GM12891 (cell line): ENCODE measurements at regions not wholly inside any gene's neighbourhood (a gene's known extent, or its start where the extent isn't known, plus 50 kb on each side); places are given as distances from the start of the nearest gene placed in this dataset.

Source experiments
- DNase-seq: peaks from one replicate; pipeline ENCODE4 v3.0.0; 2011; ENCODE audit warnings: low spot score; ENCODE audit not compliant: insufficient read length
- FAIRE-seq: peaks from 2 replicates; lab custom pipeline; 2011; peaks lifted over from hg19 to GRCh38; lab: Jason Lieb, UNC
- PAX5 ChIP-seq: IDR thresholded peaks from 2 replicates; pipeline ENCODE4 v1.6.1; 2011; ENCODE audit warnings: low read length, moderate library complexity, mild to moderate bottlenecking; ENCODE audit not compliant: insufficient read depth, severe bottlenecking
- POLR2A ChIP-seq: IDR thresholded peaks from 2 replicates; pipeline ENCODE4 v1.6.1; 2011; ENCODE audit warnings: low read depth, low read length, control low read depth
- POLR2AphosphoS5 ChIP-seq: IDR thresholded peaks from 2 replicates; pipeline ENCODE4 v1.6.1; 2011; ENCODE audit warnings: low read depth, low read length, control low read depth
- POU2F2 ChIP-seq: IDR thresholded peaks from 2 replicates; pipeline ENCODE4 v1.6.1; 2011; ENCODE audit warnings: low read depth, mild to moderate bottlenecking, control low read depth, low read length, moderate library complexity
- SPI1 ChIP-seq: IDR thresholded peaks from 2 replicates; pipeline ENCODE4 v1.6.1; 2011; ENCODE audit warnings: low read depth, low read length, control low read depth
- TAF1 ChIP-seq: IDR thresholded peaks from 2 replicates; pipeline ENCODE4 v1.6.1; 2011; ENCODE audit warnings: low read depth, low read length, control low read depth

GRCh38 chr6:164700497-164700896, 608.9 kb downstream of the C6orf118 start:
- TF ChIP-seq PAX5 (no peak), POU2F2 (no peak), SPI1 (no peak), POLR2A (no peak), POLR2AphosphoS5 (no peak), TAF1 (no peak)
- DNase-seq (no peak), FAIRE-seq (no peak)

- TF ChIP-seq PAX5 (no peak), TAF1 (no peak), SPI1 (peak; percentile 30; the same call in 1 of the 2 replicates), POLR2AphosphoS5 (no peak)
- no peak for DNase-seq
Measured at GRCh38 chr6:164695896-164696295, 613.5 kb downstream of the C6orf118 start.

GRCh38 chr6:164694386-164694785, 615.0 kb downstream of the C6orf118 start:
- DNase-seq (no peak), FAIRE-seq (no peak)
- no peak for TF ChIP-seq POLR2AphosphoS5
- no peak for TF ChIP-seq POU2F2
- no peak for TF ChIP-seq POLR2A
- TF ChIP-seq TAF1 = no peak

More at GRCh38 chr6:164695896-164696295, 613.5 kb downstream of the C6orf118 start:
- no peak for FAIRE-seq

GRCh38 chr6:164693944-164694343, 615.5 kb downstream of the C6orf118 start:
- no peak for DNase-seq
- TF ChIP-seq POU2F2 (no peak), POLR2A (no peak), TAF1 (no peak), PAX5 (no peak), POLR2AphosphoS5 (no peak), SPI1 (no peak)
- FAIRE-seq = no peak

- no peak for FAIRE-seq
- DNase-seq = no peak
- no peak for TF ChIP-seq POLR2A
- no peak for TF ChIP-seq SPI1
- TF ChIP-seq POLR2AphosphoS5 = no peak
- no peak for TF ChIP-seq TAF1
- TF ChIP-seq POU2F2 = no peak
- TF ChIP-seq PAX5 = no peak
Measured at GRCh38 chr6:164692772-164693510, 616.5 kb downstream of the C6orf118 start.

- TF ChIP-seq POLR2A (no peak), POLR2AphosphoS5 (no peak), POU2F2 (no peak), PAX5 (no peak), SPI1 (no peak), TAF1 (no peak)
- DNase-seq (no peak), FAIRE-seq (no peak)
Measured at GRCh38 chr6:164690702-164691500, 618.5 kb downstream of the C6orf118 start.

GRCh38 chr6:164690241-164690640, 619.2 kb downstream of the C6orf118 start:
- DNase-seq (no peak), FAIRE-seq (no peak)
- no peak for TF ChIP-seq POLR2AphosphoS5
- no peak for TF ChIP-seq SPI1
- TF ChIP-seq POLR2A = no peak
- no peak for TF ChIP-seq POU2F2
- no peak for TF ChIP-seq PAX5
- no peak for TF ChIP-seq TAF1

- FAIRE-seq (no peak), DNase-seq (no peak)
- TF ChIP-seq POLR2A (no peak), POU2F2 (no peak), PAX5 (no peak), TAF1 (no peak), POLR2AphosphoS5 (no peak), SPI1 (no peak)
Measured at GRCh38 chr6:164665328-164665727, 644.1 kb downstream of the C6orf118 start.

- TF ChIP-seq SPI1 (no peak), POLR2A (no peak)
- DNase-seq (no peak), FAIRE-seq (no peak)
Measured at GRCh38 chr6:164663634-164664033, 645.8 kb downstream of the C6orf118 start.

GRCh38 chr6:164661716-164662115, 647.7 kb downstream of the C6orf118 start:
- TF ChIP-seq POU2F2 (no peak), SPI1 (no peak), POLR2A (no peak), PAX5 (no peak), POLR2AphosphoS5 (no peak), TAF1 (no peak)
- no peak for FAIRE-seq
- no peak for DNase-seq
